ENCODE measurements at regions not wholly inside any gene's neighbourhood (a gene's known extent, or its start where the extent isn't known, plus 50 kb on each side); places are given as distances from the start of the nearest gene placed in this dataset.
A peak's percentile ranks its signal among the peaks of the same experiment; 100 is the strongest.
"Not testable (repeated sequence)": the region's sequence is repeated elsewhere in the genome, so short reads cannot be mapped to it uniquely, and the experiment has no call there.

DNA sequence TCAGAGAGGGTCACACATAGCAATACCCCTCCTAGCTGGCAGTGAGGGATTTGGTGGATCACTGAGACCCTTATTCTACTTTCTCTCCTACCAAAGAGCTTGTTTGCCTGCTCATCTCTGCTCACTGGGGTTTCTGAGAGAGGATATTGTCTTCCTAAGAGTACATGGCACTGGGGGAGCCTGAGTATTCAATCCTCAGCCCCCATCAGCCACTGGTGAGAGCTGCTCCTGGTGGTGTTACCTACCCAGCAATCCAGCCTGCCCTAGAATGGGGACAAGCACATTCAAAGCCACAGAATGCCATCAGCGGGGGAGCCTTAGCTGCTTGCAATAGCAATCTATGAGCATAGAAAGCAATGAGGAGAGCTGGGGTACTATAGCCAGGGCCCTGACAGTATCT, 281.1 kb downstream of the WDR11 start:
- DNase-seq: peak in 4 of 51 donors; percentile 24 to 64 (median 28)

DNA sequence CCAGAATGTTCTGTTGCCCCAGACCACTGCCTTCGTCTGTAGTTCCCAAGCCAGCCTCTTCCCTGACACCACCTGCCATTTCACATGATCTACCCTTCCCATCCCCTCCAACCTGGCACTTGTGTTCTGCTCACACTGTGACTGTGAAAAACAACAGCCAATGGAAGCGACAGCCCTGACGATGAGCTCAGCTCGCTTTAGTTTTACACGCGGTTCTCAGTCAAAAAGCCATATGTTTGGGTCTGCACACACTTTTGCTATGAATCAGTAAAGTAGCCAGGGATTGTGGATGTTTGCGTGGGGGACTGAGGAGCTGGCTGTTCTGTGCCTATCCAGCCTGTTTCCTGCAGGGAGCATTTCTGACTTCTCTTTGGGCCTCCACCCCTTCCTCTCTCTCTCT, 282.7 kb downstream of the WDR11 start:
- DNase-seq: no peak

DNA sequence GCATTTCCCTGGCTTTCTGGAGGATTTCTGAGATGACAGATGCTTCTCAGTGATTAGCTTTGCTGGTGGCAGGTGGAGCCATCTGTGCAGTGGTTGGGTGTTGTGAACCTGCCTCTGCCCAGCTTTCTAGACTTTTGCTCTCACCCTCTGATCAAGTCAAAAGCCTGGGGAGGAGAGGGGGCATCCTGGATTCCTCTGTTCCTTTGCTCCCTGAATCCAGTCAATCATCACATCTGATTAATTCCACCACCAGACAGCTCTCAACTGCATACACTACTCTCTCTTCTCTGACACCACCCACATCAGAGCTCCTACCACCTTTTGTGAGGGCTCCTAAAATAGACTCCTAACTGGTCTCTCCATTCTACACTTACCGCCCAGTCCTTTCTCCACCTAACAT, 283.5 kb downstream of the WDR11 start:
- DNase-seq: no peak

DNA sequence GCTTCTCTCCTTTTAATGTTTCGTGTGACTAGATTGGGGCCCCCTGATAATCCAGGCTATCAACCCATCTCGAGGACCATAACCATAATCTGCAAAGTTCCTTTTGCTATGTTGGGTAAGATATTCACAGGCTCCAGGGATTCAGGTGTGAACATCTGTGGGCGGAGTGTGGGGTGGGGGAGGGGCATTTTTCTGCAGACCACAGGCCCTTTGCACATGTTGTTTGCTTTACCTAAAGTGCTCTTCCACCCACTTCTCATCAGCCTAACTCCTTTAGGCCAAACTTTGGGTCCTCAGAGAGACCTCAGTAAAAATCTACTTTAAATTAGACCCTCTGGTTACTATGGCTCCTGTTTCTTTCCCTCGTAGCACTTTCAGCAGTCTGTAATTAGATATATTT, 284.4 kb downstream of the WDR11 start:
- no peak for DNase-seq

DNA sequence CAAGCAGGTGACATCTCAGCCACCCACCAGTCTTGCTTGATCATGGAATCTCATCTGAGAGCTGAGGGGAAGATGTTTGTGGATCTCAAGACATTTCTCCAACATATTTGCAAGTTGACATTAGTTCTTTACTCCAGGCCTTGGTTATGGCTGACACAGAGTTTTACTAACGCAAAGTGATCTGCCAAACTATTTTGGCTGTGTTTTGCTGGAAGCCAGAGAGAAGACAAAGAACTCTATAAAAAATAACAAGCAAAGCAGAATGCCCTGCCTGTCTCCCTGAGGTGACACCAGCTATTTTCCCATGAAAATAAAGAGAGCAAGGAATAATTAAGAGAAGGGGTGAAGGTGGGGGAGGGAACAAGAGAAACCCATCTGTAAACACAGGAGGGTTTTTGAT, 286.4 kb downstream of the WDR11 start:
- DNase-seq: no peak

DNA sequence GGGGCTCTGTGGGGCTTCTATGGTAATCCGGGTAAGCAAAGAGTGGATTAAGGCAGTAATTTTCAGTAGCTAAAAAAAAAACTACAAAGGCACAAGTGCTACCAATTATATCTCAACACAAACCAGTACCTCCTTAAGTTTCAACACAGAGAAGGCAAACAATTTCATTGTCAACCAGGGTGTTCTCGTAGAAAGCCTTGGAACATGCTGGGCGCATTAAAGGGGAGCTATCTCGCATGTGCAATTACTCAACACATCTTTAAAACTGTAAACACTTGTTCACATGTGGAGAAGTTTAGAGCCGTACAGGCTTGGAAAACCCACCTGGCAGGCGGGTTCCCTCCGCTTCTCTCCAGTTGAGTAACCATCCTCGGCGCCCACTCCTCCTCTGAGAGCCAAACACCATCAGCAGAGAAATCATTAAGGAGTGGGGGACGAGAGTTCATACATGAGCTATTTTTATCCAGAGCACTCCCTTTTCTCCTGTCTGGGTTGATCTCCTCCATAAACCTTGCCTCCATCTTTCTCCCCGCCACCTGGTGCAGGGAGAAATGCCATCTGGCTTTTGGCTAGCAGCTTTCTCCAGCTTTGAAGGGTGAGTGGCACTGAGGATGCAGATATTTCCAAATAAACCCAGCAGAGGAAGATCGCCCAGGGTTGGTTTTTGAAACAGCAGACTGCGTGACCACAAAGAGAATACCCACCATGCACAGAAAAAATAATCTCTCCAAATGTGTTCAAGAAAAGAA, 287.1 kb downstream of the WDR11 start:
- DNase-seq: no peak

DNA sequence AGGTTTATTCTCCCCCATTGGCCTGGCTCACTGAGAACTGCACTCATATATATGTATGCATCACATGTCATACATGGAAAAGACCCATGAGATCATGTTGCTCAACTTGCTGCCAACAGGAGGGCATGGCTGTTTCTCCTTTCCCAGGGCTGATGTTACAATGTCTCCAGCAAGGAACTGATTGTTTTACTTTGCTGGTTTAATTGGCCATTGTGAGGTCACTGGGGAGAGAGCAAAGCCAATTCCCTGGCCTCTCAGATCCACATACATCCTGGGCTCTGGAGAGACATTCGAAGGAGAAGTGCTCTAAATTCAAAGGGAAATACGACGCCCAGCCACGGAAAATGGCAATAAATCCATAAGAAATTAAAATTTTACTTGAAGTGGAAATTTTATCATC, 287.8 kb downstream of the WDR11 start:
- no peak for DNase-seq

DNA sequence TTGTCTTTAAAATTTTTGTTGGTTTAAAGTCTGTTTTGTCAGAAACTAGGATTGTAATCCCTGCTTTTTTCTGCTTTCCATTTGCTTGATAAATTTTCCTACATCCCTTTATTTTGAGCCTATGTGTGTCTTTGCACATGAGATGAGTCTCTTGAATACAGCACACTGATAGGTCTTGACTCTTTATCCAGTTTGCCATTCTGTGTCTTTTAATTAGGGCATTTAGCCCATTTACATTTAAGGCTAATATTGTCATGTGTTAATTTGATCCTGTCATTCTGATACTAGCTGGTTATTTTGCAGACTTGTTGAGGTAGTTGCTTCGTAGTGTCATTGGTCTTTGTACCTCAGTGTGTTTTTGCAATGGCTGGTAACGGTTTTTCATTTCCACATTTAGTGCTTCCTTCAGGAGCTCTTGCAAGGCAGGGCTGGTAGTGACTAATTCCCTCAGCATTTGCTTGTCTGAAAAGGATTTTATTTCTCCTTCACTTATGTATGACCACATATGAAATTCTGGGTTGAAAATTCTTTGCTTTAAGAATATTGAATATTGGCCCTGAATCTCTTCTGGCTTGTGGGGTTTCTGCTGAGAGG, 294.7 kb downstream of the WDR11 start:
- not testable (repeated sequence) for DNase-seq

DNA sequence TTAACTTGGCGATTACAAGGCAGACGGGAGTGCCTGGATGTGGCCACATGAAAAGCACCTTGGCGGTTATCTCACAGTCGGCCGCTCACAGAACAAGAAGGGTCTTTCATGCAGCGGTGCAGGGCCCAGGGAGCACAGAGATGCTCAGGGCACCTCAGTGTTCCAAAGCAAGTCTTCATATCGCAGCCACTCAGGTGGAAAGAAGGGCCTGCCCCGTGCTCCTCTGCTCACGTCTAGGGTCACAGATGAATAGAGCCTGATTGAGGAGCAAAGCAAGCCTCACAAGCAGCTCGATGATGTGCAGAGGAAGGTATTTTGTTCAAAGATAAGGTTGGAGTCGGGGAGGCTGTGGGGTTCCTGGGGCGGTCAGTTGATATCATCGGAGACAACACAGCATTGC, 297.8 kb downstream of the WDR11 start:
- no peak for DNase-seq

DNA sequence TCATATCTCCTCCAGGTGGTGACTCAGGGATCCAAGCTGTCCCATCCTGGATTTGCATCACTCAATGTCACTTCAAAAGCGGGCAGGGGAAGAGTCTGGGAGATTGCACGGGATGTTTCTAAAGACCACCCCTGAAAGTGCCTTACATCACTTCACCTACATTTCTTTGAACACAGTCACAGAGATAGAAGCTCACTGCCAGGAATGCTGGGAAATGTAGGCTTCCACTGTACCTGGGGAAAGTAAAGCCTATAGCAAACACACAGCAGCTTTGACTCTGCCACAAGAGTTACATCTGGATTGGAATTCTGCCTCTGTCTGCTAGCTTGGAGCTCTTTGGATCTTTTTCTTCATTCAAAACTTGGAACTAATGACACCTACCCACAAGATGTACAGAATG, 300.9 kb downstream of the WDR11 start:
- no peak for DNase-seq

DNA sequence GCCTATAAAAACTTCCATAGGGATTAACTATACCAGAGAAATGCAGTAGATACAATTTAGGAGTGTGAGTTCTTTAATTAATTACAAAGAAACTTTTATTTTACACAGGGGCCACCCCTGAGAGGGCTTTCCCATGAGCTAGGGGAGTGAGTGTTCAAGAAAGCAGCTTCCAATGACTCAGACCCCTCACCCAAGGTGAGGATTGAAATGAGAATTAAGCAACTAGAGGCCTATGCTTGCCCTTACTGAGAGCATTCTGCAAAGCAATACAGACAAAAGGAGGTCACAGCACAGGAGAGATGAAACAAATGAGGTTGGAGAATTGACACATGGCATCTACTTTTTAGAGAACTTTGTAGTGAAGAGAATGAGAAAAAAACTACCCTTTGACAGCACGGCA, 301.8 kb downstream of the WDR11 start:
- no peak for DNase-seq

DNA sequence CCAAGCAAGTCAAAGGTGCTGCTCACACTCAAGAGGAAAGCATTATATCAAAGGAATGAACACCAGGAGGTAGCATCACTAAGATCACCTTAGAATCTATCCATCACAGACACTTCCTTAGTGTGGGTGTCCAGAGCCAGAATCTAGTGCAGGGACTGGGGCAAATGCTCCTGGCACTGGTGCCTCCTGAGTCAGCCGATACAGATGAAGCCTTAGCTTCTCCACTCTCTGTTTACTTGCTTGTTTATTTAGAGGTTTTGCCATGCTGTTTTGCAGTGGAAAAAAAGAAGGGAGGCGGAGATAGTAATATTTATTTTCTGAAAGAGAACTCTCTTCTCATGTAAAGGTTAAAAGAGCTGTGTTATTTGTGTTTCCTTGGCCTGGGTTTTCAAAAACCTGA, 303.1 kb downstream of the WDR11 start:
- peak in 1 of 51 donors; percentile 71 for DNase-seq

DNA sequence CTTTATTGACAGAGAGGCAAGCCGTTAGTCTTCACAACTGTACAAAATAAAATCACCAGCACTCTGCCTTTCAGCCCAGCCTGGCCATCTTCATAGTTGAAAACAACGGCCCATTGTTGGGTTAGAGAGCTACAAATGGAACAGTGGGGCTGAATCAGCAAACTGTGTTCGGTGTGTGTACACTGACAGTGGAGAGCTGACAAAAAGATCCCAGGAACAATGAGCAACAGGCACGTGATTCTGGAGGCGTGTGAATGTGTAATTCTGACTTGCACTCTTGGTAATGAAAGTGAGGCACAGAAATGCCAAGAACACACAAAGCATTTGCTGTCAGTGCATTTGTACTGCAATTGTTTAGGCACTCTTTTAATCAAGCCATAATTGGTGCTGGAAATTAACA, 303.7 kb downstream of the WDR11 start:
- DNase-seq: peak in 42 of 51 donors; percentile 16 to 95 (median 72)

DNA sequence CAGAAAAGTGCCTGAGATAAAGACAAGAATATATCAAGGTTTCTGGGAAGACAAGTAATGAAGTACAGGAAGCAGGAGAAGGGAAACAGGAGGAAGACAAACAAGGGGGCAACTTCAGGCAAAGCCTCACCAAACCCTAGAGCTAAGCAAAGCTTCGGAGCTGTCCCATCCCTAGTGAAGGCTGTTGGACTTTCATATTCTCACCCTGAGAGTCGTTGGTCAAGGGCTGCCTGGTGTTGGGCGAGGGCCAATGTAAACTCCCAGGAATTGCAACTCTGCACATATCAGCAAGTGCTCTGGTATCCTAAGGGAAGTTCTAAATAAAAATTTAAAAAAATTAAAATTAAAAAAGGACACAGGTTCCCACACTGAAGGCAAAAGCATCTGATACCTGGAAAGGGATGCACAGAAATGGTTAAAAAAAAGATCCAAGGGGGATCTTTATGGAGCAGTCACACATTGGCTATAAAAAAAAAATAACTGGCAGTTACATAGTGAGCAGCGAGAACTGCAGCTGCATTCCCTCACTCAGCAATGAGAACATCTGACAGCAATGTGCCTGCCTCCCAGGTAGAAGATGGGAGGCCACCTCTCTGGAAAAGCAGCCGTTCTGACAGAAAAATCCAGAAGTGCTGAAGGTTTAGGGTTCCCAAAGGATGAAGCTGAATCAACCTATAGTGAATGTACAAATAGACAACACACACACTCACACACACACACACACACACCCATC, 304.7 kb downstream of the WDR11 start:
- DNase-seq: no peak

DNA sequence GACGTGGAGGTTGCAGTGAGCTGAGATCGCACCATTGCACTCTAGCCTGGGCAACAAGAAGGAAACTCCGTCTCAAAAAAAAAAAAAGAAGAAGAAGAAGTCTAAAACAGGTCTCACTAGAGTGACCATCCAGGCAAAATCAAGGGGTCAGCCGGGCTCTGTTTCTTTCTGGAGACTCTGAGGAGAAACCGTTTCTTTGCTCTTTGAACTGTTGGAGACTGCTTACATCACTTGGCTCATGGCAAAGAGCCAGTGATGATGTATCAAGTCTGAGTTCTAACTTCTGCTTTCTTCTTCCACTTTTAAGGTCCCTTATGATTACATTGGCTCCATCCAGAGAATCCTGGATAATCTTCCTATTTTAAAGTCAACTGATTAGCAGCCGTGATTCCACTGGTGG, 306.8 kb downstream of the WDR11 start:
- DNase-seq: peak in 10 of 51 donors; percentile 11 to 46 (median 24)

DNA sequence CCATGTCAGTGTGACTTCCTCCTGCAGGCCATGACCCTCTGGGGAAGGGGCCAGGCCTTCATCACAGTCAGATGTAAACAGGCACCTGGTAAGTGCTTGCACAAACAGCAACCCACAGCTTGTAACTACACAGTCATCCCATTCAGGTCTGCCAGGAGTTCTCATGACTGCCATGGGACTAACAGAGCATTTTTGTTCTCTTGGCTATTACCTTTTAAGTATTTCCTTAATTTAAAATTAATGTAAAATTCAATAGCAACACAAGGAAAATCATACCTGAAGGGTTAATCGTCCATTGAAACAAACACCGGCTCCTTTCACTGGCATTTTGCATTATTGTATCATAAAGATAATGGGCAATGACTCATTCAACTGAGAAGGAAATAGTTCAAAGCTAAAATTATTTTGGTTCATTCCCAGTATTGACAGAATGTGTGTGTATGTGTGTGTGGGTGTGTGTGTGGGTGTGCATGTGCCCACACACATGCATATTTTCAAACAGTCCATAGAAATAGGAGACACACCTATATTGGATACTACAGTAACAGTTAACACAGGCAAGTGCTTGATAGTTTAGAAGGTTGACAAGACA, 307.9 kb downstream of the WDR11 start:
- peak in 4 of 51 donors; percentile 3 to 26 (median 16) for DNase-seq

DNA sequence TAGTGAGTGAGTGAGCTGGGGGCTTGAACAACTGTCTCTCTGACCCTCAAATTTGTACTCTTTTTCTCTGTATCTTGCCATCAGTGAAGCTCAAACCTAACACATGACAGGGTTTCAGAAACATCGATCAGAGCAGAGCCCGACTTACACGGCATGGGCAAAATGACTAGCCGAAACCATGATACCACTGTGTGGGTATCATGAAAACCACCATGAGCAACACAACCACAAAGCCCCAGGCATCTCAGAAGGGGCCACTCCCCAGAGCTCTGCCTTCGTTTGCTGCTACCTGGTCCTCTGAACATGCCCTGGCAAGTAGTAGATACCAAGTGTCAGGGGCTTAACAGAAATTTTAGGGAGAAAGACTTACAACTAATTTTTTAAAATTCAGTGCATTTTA, 308.5 kb downstream of the WDR11 start:
- DNase-seq: no peak

DNA sequence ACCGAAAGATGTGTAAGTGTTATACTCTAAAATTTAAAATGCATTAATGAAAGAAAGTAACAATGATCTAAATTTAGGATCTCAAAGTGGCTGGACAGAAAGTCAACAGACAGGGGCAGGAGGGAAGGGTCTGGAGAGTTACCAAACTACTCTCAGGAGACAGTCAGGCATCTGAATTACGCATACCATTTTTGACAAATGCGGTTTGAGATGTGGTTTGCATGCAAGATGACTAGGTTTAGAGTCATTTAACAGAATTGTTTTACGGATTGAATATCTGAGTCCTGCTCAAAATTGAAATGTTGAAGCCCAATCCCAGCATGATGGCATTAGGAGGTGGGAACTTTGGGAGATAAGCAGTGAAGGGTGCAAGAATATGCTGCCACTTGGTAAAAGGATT, 314.1 kb downstream of the WDR11 start:
- DNase-seq: no peak

DNA sequence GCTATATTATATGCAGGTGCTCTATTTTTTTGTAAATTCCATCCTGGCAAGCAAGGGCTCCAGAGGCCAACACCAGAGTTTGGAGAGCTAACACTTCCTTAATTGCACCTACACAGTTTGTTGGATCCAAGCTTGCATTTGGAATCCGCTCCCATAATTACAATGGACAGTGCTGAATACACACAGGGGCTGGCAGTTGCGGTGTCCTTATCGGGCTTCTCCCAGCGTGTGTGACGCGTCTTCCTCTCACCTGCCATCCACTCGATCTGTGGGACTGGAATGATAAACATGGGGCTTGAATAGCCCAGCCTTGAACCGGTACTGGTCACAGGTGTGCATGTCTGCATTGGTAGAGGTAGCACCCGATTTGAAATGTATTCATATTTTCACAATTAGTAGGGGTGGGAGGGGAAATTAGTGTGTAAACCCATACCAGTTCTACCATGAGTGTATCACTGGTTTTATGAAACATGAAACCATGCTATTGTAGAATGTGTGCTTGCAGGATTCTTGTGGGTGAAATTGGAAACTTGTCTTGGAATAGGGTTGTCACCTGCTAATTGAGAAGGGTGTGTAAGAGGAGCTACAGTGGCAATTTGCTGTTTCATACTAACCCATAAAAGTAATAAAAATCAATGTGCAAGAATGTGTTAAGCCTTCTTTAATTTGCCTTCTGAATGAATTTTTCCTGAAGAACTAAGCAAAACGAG, 316.5 kb downstream of the WDR11 start:
- DNase-seq: no peak

DNA sequence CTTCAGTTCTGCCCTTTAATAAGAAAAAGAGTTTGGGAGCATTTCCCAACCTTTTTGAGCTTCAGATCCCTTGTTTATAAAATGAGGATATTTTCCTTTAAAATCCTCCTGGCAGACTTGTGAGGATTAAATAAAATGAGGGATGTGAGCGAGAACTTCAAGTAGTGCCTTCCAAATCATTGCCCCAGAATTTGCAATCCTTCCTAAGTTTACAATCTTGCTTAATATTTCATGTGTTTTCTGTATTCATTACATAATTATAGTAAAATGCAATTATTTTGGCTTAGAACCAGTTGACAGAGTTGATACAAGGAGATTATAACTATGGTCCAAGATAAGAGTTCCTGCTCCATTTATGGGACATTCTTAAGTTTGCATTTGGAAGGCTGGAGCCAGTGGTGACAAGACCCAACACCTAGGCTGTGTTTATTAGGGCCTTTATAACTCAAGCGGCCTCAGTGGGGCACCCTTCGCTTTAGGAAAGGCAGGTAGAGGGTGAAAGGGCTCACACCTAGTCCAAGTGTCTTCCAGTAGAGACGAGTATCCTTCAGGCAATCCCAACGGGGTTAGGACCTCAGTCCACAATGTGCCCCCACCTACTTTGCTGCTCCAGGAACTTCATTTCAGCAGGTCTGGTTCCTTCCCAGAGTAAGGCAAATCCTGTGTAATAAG, 317.5 kb downstream of the WDR11 start:
- DNase-seq: no peak

DNA sequence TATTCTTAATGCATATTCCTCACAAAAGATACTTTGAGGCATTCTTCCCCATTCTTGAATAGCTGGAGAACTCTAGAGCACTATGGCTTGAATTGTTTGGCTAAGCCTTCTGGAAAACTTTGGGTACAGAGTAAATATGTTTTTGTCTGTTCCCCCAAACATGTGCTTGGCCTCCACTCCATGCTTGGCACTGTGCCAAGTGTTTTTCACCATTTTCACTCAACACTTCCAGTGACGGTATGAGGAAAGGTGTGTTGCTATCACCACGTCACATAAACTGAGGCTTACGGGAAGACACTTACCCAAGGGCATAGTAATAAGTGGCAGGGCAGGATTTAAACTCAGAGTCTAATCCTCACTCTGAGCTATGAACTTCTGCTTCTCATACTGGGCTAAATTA, 318.2 kb downstream of the WDR11 start:
- no peak for DNase-seq
